GM21390 (cell line): ENCODE measurements at regions not wholly inside any gene's neighbourhood (a gene's known extent, or its start where the extent isn't known, plus 50 kb on each side); places are given as distances from the start of the nearest gene placed in this dataset.

Source experiments
- ATAC-seq: cut with Tn5 transposase; IDR thresholded peaks from one replicate; pipeline ENCODE4 v1.9.1; 2021; ENCODE audit not compliant: unreplicated experiment

DNA sequence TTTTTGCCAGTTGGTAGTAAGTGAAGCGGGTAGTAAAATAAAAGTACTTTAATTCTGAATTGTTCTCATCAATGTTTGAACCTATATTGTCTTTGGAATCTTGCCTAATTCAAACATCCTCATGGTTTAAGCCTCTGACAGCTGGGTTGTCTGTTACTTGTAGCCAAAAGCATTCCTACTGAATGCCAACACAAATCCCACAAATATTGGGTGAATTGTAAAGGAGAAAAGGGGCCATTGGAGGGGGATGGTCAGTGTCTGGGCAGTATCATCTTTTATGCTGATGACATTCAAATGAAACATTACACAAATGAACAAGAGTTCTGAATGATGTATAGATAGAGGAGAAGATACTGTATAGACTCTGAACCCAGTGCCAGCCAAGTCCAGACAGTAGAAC, 309.5 kb downstream of the OSTF1 start:
- no peak for ATAC-seq

DNA sequence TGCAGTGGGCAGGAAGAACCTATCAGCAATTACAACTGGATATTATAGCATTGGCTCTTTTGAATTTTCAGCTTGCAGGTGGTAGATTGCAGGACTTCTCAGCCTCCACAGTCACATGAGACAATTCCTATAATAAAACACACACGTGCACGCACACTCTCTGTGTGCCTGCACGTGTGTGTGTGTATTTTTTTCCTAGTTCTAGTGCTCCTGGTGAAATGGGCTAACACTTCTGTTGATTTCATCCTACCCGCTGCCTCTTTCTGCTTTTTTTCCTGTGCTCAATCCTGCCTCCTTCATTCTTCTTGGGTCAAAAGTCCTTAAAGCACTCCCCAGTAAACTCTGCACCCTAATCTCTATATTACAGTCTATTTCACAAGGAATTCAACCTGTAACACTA, 320.1 kb downstream of the OSTF1 start:
- no peak for ATAC-seq

DNA sequence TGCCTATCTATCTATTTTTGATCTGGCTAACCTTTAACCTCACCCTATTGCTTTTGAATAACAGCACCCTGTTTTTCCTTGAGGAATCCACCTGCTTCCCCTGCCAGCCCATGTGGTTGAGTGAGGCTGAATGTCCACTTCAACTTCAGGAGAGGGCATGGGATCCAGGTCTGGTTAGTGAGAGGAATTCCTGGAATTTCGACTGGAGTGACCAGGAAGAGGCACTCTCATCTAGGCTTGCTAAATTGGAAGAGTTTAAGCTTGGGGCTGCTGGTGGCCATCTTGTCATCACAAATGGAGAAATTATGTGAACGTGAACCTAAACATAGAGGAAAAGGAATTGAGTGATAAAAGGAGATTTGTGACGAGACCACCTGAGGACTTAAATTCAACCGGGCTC, 322.1 kb downstream of the OSTF1 start:
- no peak for ATAC-seq

DNA sequence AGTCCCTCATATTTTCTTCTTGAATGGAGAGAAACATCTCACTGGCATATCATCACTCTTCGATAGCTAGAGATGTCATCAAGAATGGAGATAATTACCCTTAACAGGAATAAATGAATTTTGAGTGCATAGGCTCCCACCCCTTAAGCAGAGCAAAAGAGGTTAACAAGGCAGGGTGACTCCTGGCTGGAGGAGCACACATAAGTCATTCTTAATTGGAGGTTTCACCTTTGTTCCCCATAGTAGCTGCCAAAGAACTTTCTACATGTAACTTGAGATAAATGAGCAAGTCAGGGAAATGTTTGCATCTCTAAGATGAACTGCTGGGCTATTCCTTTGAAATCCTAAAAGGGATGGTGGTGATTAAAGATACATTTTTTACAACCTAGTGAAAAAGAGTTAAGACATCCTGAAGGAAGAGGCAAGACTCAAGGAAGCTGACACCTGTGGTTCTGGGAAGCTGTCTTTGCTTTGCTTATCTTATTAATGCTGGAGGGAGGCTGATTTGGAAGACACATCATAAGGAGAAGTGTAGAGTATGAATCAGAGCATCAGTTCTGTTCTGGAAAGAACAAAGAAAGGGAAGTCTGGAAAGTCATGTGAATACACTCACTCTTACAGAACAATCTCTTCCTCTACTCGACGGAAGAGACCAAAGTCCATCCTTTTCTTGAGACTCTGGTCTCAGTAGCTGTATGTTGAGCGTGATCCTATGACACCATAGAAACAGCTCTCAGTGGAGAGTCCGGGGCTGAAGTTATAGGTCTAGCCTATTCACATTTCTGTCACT, 326.3 kb downstream of the OSTF1 start:
- ATAC-seq, result no peak

DNA sequence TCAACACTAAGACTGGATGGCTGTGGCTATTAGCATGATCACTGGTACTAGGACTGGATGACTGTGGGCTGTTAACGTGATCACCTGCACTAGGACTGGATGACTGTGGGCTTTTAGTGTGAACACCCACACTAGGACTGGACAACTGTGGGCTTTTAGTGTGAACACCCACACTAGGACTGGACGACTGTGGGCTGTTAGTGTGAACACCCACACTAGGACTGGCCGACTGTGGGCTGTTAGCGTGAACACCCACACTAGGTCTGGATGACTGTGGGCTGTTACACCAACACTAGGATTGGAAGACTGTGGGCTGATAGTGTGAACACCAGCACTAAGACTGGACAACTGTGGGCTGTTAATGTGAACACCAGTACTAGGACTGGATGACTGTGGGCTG, 329.2 kb downstream of the OSTF1 start:
- ATAC-seq, result no peak

DNA sequence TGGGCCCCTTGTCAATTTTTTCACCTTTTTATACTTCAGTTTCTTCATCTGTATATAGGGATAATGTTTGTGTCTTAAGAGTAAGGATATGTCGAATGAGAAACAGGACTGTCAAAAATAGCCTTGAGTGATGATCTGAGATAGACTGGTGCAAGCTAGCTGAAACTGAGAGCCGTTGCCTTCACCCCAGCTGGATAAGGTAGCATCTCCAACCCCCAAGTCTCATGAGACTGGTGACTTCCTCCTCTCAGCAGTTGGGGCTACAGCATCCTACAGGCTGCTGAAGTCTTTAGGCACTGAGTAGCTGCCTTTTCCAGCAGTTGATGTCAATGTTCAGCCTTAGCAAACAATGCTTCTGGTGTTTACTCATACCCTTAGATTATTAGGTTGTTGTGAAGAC, 330.2 kb downstream of the OSTF1 start:
- ATAC-seq, result peak; percentile 67

DNA sequence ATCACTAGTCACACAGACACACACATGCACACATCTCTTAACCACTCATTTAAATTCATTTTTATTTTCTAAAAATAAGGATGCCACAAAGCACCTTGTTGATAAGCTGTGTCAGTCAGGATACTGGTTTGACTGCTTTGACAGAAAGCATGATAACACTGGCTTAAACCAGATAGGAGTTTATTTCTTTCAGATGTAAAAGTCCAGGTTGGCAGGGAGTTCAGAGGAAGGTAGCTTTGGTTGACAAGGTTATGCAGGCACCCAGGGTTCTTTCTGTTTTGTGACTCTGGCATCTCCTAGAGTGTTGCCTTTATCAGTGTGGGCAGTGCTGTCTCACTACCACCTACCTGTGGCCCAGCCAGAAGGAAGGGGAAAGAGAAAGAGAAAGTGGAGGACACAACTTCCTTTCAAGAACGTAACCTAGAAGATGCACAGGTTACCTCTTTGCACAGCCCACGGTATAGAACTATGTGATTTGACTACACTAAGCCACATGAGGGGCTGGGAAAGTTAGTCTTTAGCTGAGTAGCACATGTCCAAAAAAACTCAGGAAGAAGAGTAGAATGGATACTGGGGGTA, 334.7 kb downstream of the OSTF1 start:
- no peak for ATAC-seq

DNA sequence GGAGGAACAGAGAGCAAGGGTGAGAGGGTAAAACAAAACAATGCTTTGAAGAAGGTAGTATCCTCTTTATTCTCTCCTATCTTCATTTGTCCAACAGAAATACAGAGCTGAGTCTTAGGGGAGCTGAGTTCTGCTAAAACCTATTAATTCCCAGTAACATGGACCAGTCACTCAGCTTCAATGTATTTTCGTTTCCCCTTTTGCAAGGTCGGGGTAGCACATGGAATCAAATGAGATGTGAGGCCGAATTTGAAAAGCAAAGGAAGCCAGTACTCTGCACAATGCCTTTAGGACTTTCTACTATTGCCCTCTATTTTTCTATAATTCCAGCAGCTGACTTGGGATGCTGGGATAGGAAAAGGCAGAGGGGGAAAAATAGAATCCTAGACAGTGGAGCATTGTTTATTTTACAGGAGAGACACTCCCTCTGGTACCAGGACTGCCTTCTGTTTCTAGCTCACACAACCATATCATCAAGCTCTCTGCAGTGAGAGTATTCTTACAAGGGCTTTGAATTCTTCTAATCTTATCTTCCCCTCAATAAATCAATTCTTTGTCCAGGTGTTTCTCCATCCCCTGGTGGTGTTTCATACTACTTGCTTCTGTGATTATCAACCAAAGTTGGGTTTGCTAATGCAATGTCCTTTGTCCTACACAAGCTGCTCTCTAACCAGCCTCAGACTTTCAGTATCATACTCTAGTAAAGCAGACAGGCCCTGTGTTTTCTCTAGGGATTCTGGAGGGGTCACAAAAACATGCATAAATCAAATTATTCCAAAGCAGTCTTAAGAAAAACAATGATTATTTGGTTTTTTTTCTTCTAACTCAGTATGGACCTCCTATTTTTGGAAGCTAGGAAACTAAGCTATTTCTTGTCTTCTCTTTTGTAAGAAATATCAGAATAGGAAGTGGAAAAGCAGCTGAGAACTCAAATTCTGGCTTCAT, 341.5 kb downstream of the OSTF1 start:
- no peak for ATAC-seq

DNA sequence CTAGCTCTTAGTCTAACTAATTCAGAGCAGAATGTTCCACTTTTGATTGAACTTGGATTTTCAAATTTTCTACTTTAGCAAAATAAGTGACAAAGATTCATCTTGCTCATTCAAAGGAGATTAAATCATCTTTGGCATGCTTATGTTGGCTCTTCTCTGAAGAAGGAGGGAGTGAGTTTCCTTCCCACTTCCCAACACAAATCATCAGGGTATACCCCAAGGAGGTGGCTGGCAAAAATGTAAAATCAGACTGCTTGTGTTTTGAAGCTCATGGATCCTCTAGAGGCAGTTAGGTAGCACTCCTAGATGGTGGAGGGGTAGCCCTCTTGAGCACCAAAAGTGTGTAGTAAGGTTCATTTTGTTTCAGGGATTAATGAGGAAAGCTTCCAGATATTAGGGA, 343.1 kb downstream of the OSTF1 start:
- no peak for ATAC-seq

DNA sequence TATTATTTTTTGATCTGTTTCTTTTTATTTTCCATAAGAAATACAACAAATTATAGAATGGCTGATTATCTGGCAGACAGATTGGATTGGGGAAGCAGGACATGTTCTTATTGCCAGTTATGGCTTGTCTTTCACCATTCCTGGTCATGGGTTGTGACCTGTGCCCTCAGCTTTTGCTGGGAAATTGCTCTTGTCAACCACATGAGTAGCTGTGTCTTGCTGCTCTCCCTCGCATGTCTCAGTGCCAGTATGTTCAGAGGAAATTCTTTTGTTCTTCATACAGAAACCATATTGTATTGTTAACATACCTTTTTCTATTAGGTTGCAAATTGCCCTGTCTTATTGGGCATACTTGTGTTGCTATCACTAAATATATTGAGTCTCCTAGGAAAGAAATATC, 344.1 kb downstream of the OSTF1 start:
- ATAC-seq, result no peak

DNA sequence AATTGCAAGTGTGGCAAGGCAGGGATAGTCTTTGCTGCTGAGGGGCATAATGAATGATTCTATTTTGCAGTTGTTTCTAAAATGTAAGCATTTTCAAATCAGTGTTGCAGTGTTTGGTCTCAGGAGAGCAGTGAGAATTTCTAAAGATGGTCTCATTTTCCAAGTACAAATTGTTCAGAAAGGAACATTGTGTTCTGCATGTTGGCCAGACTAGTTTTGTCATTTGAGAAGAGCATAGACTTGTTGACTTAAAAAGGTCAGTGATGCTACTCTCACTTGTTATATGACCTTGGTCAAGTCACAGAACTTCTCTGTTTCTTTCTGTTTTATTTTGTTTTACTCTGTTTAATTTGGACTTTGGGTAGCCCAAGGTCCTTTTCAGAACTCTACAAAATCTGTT, 344.6 kb downstream of the OSTF1 start:
- ATAC-seq, result no peak

DNA sequence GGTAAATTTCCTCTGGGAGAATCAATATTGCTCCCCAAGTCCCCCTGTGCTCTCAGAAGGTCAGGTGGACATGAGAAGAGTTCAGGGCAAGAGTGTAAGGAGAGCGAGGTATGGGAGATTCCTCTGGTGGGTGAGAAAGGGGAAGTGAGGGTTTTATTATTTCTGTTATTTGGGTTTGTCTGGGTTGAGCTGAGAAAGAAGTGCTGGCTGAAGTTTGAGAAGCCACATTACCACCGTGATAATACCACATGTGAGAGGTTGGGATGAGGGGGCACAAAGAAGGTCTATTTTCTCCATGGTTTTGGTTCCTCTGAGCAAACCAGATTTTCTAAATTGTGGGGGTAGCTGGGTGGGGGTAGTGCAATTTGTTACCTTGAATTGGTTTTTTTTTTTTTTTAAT, 350.4 kb downstream of the OSTF1 start:
- ATAC-seq, result peak; percentile 57

DNA sequence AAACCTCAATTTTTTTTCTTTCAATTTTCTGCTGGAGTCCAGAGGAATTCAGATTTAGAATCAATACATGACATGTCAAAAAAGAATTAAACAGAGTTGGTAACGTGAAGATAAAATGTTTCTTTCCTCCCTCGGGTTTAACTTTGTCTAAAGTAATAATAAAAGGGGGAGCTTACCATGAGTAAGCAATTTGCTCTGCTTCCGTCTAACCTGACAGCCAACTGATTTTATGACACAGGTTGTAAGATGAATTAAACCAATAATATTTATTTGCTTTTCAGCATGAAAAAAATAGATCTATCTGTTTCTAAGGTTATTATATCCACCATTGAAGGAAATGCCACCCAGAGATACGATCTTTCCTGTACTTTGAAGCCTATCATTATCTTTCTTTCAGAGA, 352.6 kb downstream of the OSTF1 start:
- ATAC-seq, result no peak

DNA sequence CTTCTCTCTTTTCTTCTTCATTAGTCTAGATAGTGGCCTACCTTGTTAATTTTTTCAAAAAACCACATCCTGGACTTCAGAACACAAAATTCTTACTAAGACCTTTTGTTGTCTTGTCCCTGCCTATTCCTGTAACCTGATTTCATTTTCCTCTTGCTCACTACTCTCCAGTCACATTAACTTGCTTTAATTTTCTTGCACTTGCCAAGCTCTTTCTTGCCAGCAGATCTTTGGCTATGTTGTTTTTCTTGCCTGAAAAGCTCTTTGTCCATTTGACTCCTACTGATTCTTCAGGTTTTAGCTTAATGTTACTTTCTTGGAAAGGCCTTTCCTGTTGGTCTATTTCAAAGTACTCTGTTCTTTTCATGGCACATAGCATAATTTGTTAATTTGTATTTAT, 356.8 kb downstream of the OSTF1 start:
- ATAC-seq, result no peak

DNA sequence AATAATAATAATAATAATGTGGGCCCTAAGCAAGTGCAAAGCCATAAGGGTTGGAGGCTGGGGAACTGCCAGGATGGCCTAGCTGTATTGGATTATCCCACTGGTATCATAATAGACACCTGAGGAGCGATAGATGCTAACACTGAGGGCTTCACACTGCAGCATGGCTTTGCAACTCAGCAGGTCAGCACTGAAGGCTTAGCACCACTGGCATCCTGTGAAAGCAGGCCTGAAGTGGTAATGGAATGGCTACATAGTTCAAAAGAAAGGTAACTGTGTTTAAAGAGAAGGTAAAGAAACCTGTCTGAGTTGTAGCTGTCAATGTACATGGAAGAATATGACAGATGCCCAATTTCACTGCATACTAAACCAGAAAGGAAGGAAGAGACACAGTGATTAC, 359.0 kb downstream of the OSTF1 start:
- ATAC-seq, result no peak

DNA sequence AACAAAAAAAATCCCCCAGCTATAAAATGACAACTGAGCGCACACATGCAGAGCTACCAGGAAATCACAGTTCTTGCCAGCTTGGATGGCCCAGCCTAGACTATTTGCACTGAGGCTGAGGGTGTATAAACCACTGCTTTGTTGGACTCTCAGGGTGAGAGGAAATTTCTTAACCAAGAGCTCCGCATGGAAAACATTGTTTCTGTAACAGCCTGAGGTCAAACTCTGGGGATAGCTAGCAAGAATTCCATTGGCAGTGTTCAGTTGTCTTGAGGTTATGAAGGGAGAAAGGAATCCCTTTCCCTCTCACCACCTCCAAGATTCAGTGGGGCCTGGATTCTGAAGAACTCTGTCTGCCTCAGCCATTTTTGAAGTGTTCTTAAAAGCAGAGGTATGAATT, 360.0 kb downstream of the OSTF1 start:
- no peak for ATAC-seq

DNA sequence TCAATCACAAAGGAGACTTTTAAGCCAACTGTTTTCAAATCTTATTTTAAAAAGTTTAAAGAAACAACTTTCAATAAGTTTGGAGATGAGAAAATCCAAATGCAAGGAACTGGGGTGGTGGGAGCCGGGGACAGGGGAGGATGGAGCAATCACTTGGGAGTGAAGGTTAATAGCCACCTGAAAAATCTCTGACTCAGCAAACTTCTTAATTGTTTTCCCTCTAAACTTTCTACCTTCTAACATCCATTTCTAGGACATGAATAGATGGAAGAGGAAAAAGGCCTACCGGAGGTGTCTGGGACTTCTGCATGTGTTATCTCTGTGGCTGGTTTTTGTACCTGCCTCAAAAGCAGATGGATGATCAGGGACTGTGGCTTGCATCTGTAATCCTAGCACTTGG, 360.6 kb downstream of the OSTF1 start:
- no peak for ATAC-seq

DNA sequence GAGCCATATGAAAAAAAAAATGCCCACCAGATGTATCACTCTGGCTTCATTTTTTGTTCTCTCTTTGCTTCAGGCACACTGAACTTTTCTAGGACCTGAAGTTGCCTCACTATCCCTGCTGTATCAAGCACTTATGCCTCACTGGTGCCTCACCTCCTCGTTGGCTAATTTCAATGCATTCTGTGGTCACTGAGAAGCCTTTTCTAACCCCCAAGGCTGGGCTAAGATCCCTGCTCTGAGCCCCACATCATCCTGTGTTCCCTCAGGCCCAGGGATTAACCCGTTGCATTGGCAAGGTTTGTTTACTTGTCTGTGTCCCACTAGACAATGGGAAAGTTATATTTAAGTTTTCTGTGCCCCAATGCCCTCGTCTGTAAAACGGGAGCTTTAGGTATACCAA, 362.7 kb downstream of the OSTF1 start:
- no peak for ATAC-seq

DNA sequence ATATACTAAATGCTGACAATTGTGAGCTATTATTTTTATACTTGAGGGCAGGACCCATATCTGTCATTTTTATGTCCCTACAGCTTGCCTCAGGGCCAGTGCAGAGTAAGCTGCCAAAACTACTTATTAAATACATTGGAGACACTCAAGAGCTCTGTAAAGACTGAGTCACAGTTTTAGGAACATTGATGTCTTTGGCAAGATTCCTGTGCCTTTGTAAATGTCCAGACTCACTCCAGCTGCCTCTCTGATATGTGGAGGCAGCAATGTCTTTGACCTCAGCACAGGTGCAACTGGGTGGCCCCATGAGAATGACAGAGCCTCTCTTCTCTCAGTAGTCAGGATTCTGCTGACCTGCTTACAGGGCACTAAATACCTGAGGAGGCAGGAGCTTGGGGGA, 363.2 kb downstream of the OSTF1 start:
- ATAC-seq, result no peak

DNA sequence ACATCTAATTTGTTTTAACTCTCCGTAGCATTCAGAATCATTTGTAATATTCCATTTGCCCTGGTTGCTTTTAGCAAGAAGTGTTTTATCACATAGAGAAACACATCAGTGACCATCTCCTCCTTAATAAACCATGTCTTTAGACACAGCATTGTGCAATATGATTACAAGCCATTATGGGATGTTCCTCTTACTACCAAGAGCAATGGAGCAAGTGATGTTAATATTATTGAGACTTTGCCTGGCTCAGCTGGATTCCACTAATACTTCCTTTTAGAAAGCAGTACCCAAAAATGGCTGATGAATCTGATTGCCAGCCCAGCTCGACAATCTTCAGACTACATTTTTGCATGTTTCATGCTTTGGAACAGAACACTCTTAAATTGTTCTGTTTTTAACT, 364.2 kb downstream of the OSTF1 start:
- no peak for ATAC-seq

DNA sequence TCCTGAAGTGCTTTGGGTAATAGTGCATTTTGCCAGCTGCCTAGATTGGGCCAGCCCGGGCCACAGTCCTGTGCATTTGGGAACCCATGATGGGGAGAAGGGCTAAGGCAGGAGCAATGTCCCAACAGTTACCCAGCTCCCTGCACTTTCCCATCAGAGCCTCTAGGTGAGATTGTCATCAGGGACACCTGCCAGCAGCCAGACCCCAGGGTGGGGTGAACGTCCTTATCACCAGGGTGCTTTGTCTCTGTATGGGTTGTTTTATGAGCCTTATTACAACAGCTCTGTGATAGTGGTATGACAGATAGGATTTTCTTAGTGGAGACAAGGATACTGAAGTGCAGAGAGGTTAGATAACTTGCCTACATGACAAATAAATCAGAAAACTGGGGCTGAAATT, 365.7 kb downstream of the OSTF1 start:
- ATAC-seq, result no peak

DNA sequence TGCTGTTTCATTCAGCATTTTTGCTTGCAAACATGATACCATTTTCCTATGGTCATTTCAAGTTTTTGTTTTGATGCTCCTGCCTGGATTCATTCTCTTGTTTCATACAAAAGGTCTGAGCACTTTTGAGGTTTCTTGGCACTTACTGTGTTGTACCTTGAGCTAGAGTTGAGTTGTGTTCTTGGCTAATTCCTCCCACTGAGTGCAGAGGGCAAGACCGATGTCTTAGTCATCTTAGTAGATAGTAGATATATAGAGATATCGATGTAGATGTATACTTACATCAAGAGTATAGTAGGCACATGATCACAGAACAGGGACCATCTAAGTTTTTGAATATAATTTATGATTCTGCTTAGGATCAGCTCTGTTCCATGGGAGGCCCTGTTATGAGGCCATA, 366.6 kb downstream of the OSTF1 start:
- no peak for ATAC-seq
